BLaER1 (cell line): ENCODE measurements at regions not wholly inside any gene's neighbourhood (a gene's known extent, or its start where the extent isn't known, plus 50 kb on each side); places are given as distances from the start of the nearest gene placed in this dataset.

ENCODE experiments used
- H3K27ac ChIP-seq: shearing (Covaris generic); formaldehyde crosslinking; 2 replicates; pipeline ENCODE4 v1.8.1; 2022
- H3K27me3 ChIP-seq: shearing (Covaris generic); formaldehyde crosslinking; 2 replicates; pipeline ENCODE4 v1.8.1; 2022
- H3K36me3 ChIP-seq: shearing (Covaris generic); formaldehyde crosslinking; 2 replicates; pipeline ENCODE4 v1.8.1; 2022
- H3K4me1 ChIP-seq: shearing (Covaris generic); formaldehyde crosslinking; 2 replicates; pipeline ENCODE4 v1.8.1; 2022
- H3K4me2 ChIP-seq: shearing (Covaris generic); formaldehyde crosslinking; 2 replicates; pipeline ENCODE4 v1.8.1; 2022
- H3K4me3 ChIP-seq: shearing (Covaris generic); formaldehyde crosslinking; 2 replicates; pipeline ENCODE4 v1.8.1; 2022
- H3K9ac ChIP-seq: shearing (Covaris generic); formaldehyde crosslinking; 2 replicates; pipeline ENCODE4 v1.8.1; 2022
- H3K9me3 ChIP-seq: shearing (Covaris generic); formaldehyde crosslinking; 2 replicates; pipeline ENCODE4 v1.8.1; 2022
- H4K20me1 ChIP-seq: shearing (Covaris generic); formaldehyde crosslinking; 2 replicates; pipeline ENCODE4 v1.8.1; 2022
- Cebpa-rat ChIP-seq: shearing (Covaris generic); IDR thresholded peaks from 2 replicates; pipeline ENCODE4 v1.8.1; 2022

DNA sequence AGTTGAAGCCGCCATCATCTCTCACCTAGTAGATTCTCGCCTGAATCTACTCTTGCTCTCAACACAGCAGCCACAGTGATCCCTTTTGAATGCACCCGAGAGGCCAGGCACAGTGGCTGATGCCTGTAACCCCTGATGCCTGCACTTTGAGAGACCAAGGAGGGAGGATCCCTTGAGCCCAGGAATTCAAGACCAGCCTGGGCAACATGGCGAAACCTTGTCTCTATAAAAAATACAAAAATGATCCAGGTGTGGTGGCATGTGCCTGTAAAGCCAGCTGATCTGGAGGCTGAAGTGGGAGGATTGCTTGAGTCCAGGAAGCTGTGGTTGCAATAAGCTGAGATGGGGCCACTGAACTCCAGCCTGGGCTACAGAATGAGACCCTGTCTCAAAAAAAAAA lies 60.3 kb upstream of the EML4 start:
- no peaks in the 10 kb centered on the region for H4K20me1 ChIP-seq
- H3K27me3 ChIP-seq, result no peaks in the 10 kb centered on the region
- H3K4me3 ChIP-seq, result no peak overlapping the region
- H3K4me1 ChIP-seq, result peaks cover 30% of the 10 kb centered on the region
- no peak overlapping the region for H3K27ac ChIP-seq
- TF ChIP-seq Cebpa-rat, result no peak
- H3K9me3 ChIP-seq, result no peaks in the 10 kb centered on the region
- H3K9ac ChIP-seq, result no peak overlapping the region
- no peak overlapping the region for H3K4me2 ChIP-seq
- H3K36me3 ChIP-seq, result no peaks in the 10 kb centered on the region

DNA sequence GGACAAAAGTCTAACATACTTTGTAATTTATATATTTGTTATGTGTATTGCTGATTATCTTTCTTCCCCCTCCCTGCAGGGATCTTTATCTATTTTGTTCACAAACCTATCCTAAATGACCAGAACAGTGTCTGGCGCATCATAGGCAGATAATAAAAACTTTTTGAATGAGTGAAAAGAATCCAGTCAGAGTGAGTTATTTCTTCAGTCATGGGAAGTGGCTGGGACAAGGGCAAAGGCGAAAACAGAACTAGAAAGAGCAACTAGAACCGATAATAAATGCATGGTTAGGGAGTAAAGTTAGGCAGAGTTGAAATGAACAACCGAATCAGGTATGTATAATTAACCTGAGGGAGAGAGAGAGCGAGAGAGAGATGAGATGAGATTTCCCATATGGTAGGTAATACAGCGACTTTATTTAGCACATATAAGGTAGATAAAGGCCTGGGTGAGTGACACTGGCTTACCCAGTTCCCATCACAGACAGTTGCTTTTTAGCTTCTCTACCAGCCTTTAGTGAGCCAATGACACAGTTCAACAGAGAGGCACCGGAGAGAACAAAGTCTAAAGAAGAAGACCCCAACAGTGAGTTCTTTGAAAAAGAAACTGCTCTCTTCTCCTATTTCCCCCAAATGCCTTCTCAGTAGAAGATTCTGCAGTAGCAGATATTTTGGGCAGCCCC lies 59.1 kb upstream of the EML4 start:
- Histone ChIP-seq H4K20me1 (no peaks in the 10 kb centered on the region), H3K4me2 (no peak overlapping the region), H3K4me3 (no peak overlapping the region), H3K36me3 (no peaks in the 10 kb centered on the region), H3K9ac (no peak overlapping the region), H3K27ac (no peak overlapping the region), H3K4me1 (peaks cover 20% of the 10 kb centered on the region), H3K27me3 (no peaks in the 10 kb centered on the region), H3K9me3 (no peaks in the 10 kb centered on the region)
- TF ChIP-seq Cebpa-rat, result no peak

- Histone ChIP-seq H3K4me1 (peaks cover 13% of the 10 kb centered on the region), H4K20me1 (no peaks in the 10 kb centered on the region), H3K27ac (no peak overlapping the region), H3K4me2 (no peak overlapping the region), H3K36me3 (no peaks in the 10 kb centered on the region), H3K9ac (no peak overlapping the region), H3K9me3 (no peaks in the 10 kb centered on the region), H3K4me3 (no peak overlapping the region), H3K27me3 (no peaks in the 10 kb centered on the region)
- TF ChIP-seq Cebpa-rat, result no peak
Observed at GRCh38 chr2:42110641-42111322, 58.4 kb upstream of the EML4 start.

- Histone ChIP-seq H3K9ac (no peak overlapping the region), H3K27ac (no peak overlapping the region), H3K4me1 (peaks cover under 1% of the 10 kb centered on the region; the same call in 1 of the 2 replicates), H3K27me3 (no peaks in the 10 kb centered on the region), H3K9me3 (no peaks in the 10 kb centered on the region), H4K20me1 (no peaks in the 10 kb centered on the region), H3K4me3 (no peak overlapping the region), H3K36me3 (no peaks in the 10 kb centered on the region), H3K4me2 (no peak overlapping the region)
- no peak for TF ChIP-seq Cebpa-rat
Observed at GRCh38 chr2:42112418-42112817, 56.7 kb upstream of the EML4 start.

- H3K36me3 ChIP-seq, result no peaks in the 10 kb centered on the region
- H3K4me3 ChIP-seq, result no peak overlapping the region
- H3K27ac ChIP-seq, result no peak overlapping the region
- H4K20me1 ChIP-seq, result no peaks in the 10 kb centered on the region
- TF ChIP-seq Cebpa-rat, result no peak
- H3K9ac ChIP-seq, result no peak overlapping the region
- no peaks in the 10 kb centered on the region for H3K9me3 ChIP-seq
- peaks cover 11% of the 10 kb centered on the region for H3K4me1 ChIP-seq
- H3K27me3 ChIP-seq, result no peaks in the 10 kb centered on the region
- no peak overlapping the region for H3K4me2 ChIP-seq
Observed at GRCh38 chr2:42113452-42113851, 55.7 kb upstream of the EML4 start.

DNA sequence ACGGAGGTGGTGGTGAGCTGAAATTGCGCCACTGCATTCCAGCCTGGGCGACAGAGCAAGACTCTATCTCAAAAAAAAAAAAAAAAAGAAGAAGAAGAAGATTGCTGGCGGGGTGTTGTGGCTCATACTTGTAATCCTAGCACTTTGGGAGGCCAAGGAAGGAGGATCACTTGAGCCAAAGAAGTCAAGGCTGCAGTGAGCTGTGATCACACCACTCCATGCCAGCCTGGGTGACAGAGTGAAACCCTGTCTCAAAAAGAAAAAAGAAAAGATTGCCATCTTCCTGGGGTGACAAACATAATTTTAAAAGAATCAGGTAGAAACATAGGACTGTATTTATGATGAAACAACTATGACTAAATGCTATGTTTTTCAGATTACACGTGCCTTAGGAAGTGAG lies 55.1 kb upstream of the EML4 start:
- no peaks in the 10 kb centered on the region for H3K36me3 ChIP-seq
- TF ChIP-seq Cebpa-rat, result no peak
- no peaks in the 10 kb centered on the region for H3K9me3 ChIP-seq
- no peak overlapping the region for H3K4me3 ChIP-seq
- H4K20me1 ChIP-seq, result no peaks in the 10 kb centered on the region
- no peak overlapping the region for H3K4me2 ChIP-seq
- H3K4me1 ChIP-seq, result peaks cover 16% of the 10 kb centered on the region
- no peaks in the 10 kb centered on the region for H3K27me3 ChIP-seq
- no peak overlapping the region for H3K9ac ChIP-seq
- no peak overlapping the region for H3K27ac ChIP-seq

GRCh38 chr2:42115588-42115987 lies 53.6 kb upstream of the EML4 start:
- Histone ChIP-seq H3K9ac (no peak overlapping the region), H3K36me3 (no peaks in the 10 kb centered on the region), H3K27me3 (no peaks in the 10 kb centered on the region), H3K9me3 (no peaks in the 10 kb centered on the region), H3K4me2 (no peak overlapping the region), H4K20me1 (no peaks in the 10 kb centered on the region), H3K27ac (no peak overlapping the region), H3K4me1 (peaks cover 16% of the 10 kb centered on the region), H3K4me3 (no peak overlapping the region)
- no peak for TF ChIP-seq Cebpa-rat

- H3K9ac ChIP-seq, result no peak overlapping the region
- no peak overlapping the region for H3K27ac ChIP-seq
Observed at GRCh38 chr2:42116195-42117181, 52.7 kb upstream of the EML4 start.

GRCh38 chr2:42117182-42117579 lies 52.0 kb upstream of the EML4 start:
- peaks cover 10% of the 10 kb centered on the region for H3K9me3 ChIP-seq
- no peak for TF ChIP-seq Cebpa-rat
- H3K27ac ChIP-seq, result no peak overlapping the region
- H3K9ac ChIP-seq, result no peak overlapping the region
- H4K20me1 ChIP-seq, result no peaks in the 10 kb centered on the region
- H3K36me3 ChIP-seq, result no peaks in the 10 kb centered on the region
- H3K4me2 ChIP-seq, result no peak overlapping the region
- H3K4me3 ChIP-seq, result no peak overlapping the region
- H3K4me1 ChIP-seq, result peaks cover 16% of the 10 kb centered on the region
- H3K27me3 ChIP-seq, result no peaks in the 10 kb centered on the region

More at GRCh38 chr2:42116195-42117181, 52.7 kb upstream of the EML4 start:
- Histone ChIP-seq H3K36me3 (no peaks in the 10 kb centered on the region), H3K4me3 (no peak overlapping the region), H3K4me2 (no peak overlapping the region), H4K20me1 (no peaks in the 10 kb centered on the region), H3K4me1 (peaks cover 16% of the 10 kb centered on the region), H3K9me3 (peaks cover 5% of the 10 kb centered on the region), H3K27me3 (no peaks in the 10 kb centered on the region)
- TF ChIP-seq Cebpa-rat, result no peak
